Transverse colon (tissue), 4 donors: ENCODE measurements at regions not wholly inside any gene's neighbourhood (a gene's known extent, or its start where the extent isn't known, plus 50 kb on each side); places are given as distances from the start of the nearest gene placed in this dataset.
"Not testable (repeated sequence)": the region's sequence is repeated elsewhere in the genome, so short reads cannot be mapped to it uniquely, and the experiment has no call there.

Experiments used
- DNase-seq: peaks from one replicate; pipeline ENCODE4 v3.0.0-alpha.2; 2019
- H3K27ac ChIP-seq, 4 donors: fragments of 200-600 bp; sonication (generic); 2 replicates each; pipeline ENCODE4 v1.5.1; 2016 to 2018; ENCODE audit warnings: inconsistent platforms in 4 of 4
- H3K27me3 ChIP-seq: fragments of 200-600 bp; sonication (generic); 2 replicates; pipeline ENCODE4 v1.5.1; 2017; ENCODE audit warnings: inconsistent platforms
- H3K36me3 ChIP-seq, 4 donors: fragments of 200-600 bp; sonication (generic); 2 replicates each; pipeline ENCODE4 v1.5.1; 2017 to 2019; ENCODE audit warnings: inconsistent platforms in 4 of 4
- H3K4me1 ChIP-seq, 4 donors: fragments of 200-600 bp; sonication (generic); 2 replicates each; pipeline ENCODE4 v1.5.1; 2017 to 2020; ENCODE audit warnings: inconsistent platforms in 4 of 4
- H3K4me3 ChIP-seq, 4 donors: fragments of 200-600 bp; sonication (generic); 1 replicate in 1 of 4; 2 replicates in 3 of 4; pipeline versions ENCODE4 v1.5.1 to v1.6.1; 2017 to 2019; ENCODE audit warnings: inconsistent platforms in 4 of 4
- H3K9me3 ChIP-seq, 2 donors: fragments of 200-600 bp; sonication (generic); 2 replicates each; pipeline ENCODE4 v1.5.1; 2017 to 2019; ENCODE audit warnings: inconsistent platforms in 2 of 2
- EP300 ChIP-seq: sonication (generic); formaldehyde crosslinking; IDR thresholded peaks from one replicate; pipeline ENCODE4 v1.6.1; 2017; ENCODE audit warnings: antibody characterized with exemption, low read depth
- POLR2A ChIP-seq: fragments of 450-650 bp; IDR thresholded peaks from one replicate; pipeline ENCODE4 v1.6.1; 2016; ENCODE audit warnings: antibody characterized with exemption, mild to moderate bottlenecking, moderate library complexity
- POLR2AphosphoS5 ChIP-seq, 3 donors: sonication (generic); formaldehyde crosslinking; IDR thresholded peaks; one replicate each; pipeline ENCODE4 v1.6.1; 2016; ENCODE audit warnings: antibody characterized with exemption in 3 of 3
- WGBS, 2 donors: methylation state at CpG; one replicate each; pipeline ENCODE4 v1.1.5; 2018; ENCODE audit warnings: low coverage in 1 of 2; 5-methylcytosine and 5-hydroxymethylcytosine counted together
- in situ Hi-C, 4 donors: fragments of 200-750 bp; cut with MboI; loops; one replicate each; pipeline versions ENCODE4 v1.15.0 to v1.15.1; 2017; ENCODE audit warnings: low sequenced_read_pairs in 3 of 4, low pct_ligation_motif_present in 1 of 4, low pct_unique_long_range_greater_than_20kb in 1 of 4
- intact Hi-C: fragments of 100-400 bp; cut with DNase I; formaldehyde crosslinking; loops from one replicate; pipeline ENCODE4 v1.15.1; 2023; ENCODE audit warnings: low total_unique reads
- TF ChIP-seq, protein P1 (sequence below), 5 experiments: fragments of 200-600 bp in 3 of 5; fragments of 450-650 bp in 2 of 5; sonication (generic) in 3 of 5; IDR thresholded peaks; 1 replicate in 2 of 5; 2 replicates in 3 of 5; pipeline ENCODE4 v1.5.1; 2016 to 2017; ENCODE audit warnings: antibody characterized with exemption in 5 of 5, inconsistent platforms in 3 of 5, mild to moderate bottlenecking in 2 of 5, moderate library complexity in 1 of 5

DNA sequence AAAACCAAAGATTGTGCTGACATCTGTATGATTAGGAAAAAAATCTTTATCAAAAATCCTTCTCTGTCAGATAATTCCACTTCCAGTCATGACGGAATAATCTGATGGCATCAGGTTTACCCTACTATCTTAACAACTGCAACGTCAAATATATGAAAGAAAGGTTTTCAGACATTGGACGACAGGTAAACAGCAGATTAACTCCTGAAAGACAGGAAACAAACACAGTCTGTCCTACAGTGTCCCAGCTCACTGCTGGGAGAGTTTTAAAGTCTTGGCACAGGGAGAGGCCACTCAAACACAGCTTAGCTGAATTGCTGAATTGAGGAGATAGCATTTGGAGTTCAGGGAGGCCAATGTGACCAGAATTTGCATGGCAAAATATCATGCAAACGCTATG is 186.3 kb upstream of the KCTD7 start:
- in situ Hi-C loops: no loop called here
- TF ChIP-seq POLR2A: no peak
- no peak for TF ChIP-seq EP300
- TF ChIP-seq, protein P1, sequence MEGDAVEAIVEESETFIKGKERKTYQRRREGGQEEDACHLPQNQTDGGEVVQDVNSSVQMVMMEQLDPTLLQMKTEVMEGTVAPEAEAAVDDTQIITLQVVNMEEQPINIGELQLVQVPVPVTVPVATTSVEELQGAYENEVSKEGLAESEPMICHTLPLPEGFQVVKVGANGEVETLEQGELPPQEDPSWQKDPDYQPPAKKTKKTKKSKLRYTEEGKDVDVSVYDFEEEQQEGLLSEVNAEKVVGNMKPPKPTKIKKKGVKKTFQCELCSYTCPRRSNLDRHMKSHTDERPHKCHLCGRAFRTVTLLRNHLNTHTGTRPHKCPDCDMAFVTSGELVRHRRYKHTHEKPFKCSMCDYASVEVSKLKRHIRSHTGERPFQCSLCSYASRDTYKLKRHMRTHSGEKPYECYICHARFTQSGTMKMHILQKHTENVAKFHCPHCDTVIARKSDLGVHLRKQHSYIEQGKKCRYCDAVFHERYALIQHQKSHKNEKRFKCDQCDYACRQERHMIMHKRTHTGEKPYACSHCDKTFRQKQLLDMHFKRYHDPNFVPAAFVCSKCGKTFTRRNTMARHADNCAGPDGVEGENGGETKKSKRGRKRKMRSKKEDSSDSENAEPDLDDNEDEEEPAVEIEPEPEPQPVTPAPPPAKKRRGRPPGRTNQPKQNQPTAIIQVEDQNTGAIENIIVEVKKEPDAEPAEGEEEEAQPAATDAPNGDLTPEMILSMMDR (IDR thresholded peaks at IDR 0.05): no peak
- no peak for TF ChIP-seq POLR2AphosphoS5 (IDR thresholded peaks at IDR 0.05)
- H3K27me3 ChIP-seq: no peaks in the 10 kb centered on the region
- intact Hi-C loops: no loop called here
- peak; percentile 9 for DNase-seq
- WGBS, 2 donors: 54 to 59% methylated on average over 3 to 4 of the region's 4 CpGs
- no peak overlapping the region for H3K4me3 ChIP-seq
- H3K9me3 ChIP-seq: no peaks in the 10 kb centered on the region
- peak overlapping the region; percentile 55 to 74 (median 61) for H3K27ac ChIP-seq
- no peaks in the 10 kb centered on the region for H3K36me3 ChIP-seq
- H3K4me1 ChIP-seq: peaks cover 3 to 49% (median 27%) of the 10 kb centered on the region in 4 donors

GRCh38 chr7:66443946-66444345 is 184.7 kb upstream of the KCTD7 start:
- intact Hi-C loops: no loop called here
- no peaks in the 10 kb centered on the region for H3K9me3 ChIP-seq
- peaks cover 1 to 35% (median 22%) of the 10 kb centered on the region in 4 donors for H3K4me1 ChIP-seq
- H3K27ac ChIP-seq: no peak overlapping the region
- TF ChIP-seq EP300 (no peak), POLR2A (no peak), POLR2AphosphoS5 (IDR thresholded peaks at IDR 0.05) (no peak)
- TF ChIP-seq, protein P1 (IDR thresholded peaks at IDR 0.05): no peak
- no peaks in the 10 kb centered on the region for H3K36me3 ChIP-seq
- H3K4me3 ChIP-seq: no peak overlapping the region
- in situ Hi-C loops: no loop called here
- H3K27me3 ChIP-seq: no peaks in the 10 kb centered on the region
- DNase-seq: no peak

DNA sequence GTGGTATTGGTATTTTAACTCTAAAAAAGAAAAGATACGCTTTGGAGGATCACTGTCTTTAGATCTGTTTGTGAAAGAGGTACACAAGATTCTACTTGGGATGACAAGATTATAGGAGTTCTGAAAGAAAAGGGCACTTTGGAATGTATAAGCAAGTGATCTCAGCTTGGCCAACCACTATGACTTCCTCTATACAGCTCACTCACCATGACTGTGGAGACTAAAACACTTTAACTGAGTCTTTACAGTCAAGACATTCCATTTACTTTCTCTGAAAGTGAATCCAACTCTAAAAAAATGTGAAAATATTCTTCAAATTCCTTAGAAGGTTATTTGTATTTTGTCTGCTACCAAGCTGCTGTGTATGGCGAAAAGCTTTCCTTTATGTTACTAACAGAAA is 181.7 kb upstream of the KCTD7 start:
- H3K4me3 ChIP-seq, H3K9me3 ChIP-seq, H3K36me3 ChIP-seq: not testable (repeated sequence)

DNA sequence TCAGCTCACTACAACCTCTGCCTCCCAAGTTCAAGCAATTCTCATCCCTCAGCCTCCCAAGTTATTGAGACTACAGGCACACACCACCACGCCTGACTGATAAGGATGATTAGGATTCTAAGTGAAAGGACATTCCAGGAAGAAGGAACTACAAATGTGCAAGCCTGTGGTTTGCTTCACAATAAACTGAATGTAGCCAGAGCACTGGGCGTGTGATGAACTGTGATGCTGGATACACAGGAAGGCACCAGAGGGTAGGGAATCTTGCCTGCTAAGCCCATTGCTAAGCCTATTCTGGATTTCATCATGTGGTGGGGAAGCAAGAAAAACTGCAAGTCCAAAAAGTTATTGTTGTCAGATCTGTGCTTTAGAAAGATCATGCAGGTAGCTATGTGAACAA is 177.9 kb upstream of the KCTD7 start:
- H3K27me3 ChIP-seq, H3K4me3 ChIP-seq, H3K27ac ChIP-seq, intact Hi-C loops, in situ Hi-C loops, DNase-seq, H3K9me3 ChIP-seq, H3K36me3 ChIP-seq, H3K4me1 ChIP-seq: not testable (repeated sequence)
- WGBS, 2 donors: 80 to 88% methylated on average over 1 to 2 of the region's 2 CpGs

More for the DNA sequence above, 181.7 kb upstream of the KCTD7 start:
- intact Hi-C loops, H3K27ac ChIP-seq, in situ Hi-C loops, H3K27me3 ChIP-seq, DNase-seq: not testable (repeated sequence)
- WGBS, 2 donors: 97 to 100% methylated on average over 2 of the region's 2 CpGs
- H3K4me1 ChIP-seq: peaks cover 0 to 20% (median 10%) of the 10 kb centered on the region in 4 donors

GRCh38 chr7:66451713-66452112 is 177.0 kb upstream of the KCTD7 start:
- H3K4me3 ChIP-seq, in situ Hi-C loops, H3K4me1 ChIP-seq, H3K36me3 ChIP-seq, intact Hi-C loops, H3K27ac ChIP-seq, H3K27me3 ChIP-seq, H3K9me3 ChIP-seq, DNase-seq: not testable (repeated sequence)
- WGBS, 2 donors: 76 to 88% methylated on average over 2 of the region's 2 CpGs

GRCh38 chr7:66452165-66452564 is 176.5 kb upstream of the KCTD7 start:
- no peaks in the 10 kb centered on the region for H3K9me3 ChIP-seq
- no peaks in the 10 kb centered on the region for H3K36me3 ChIP-seq
- intact Hi-C loops (no loop called here), in situ Hi-C loops (no loop called here)
- 87% methylated on average over 2 of the region's 2 CpGs; no CpG with 5 or more reads in 1 of the 2 donors for WGBS, 2 donors
- TF ChIP-seq POLR2A (no peak), POLR2AphosphoS5 (IDR thresholded peaks at IDR 0.05) (no peak)
- TF ChIP-seq, protein P1 (IDR thresholded peaks at IDR 0.05): no peak
- H3K4me3 ChIP-seq: no peak overlapping the region
- no peak for DNase-seq
- no peaks in the 10 kb centered on the region for H3K27me3 ChIP-seq
- H3K27ac ChIP-seq: no peak overlapping the region
- no peaks in the 10 kb centered on the region for H3K4me1 ChIP-seq
